PC-3 (cell line): ENCODE measurements at regions not wholly inside any gene's neighbourhood (a gene's known extent, or its start where the extent isn't known, plus 50 kb on each side); places are given as distances from the start of the nearest gene placed in this dataset.

ENCODE experiments used
- ATAC-seq: fragments of 200-7000 bp; cut with Tn5 transposase; 2 replicates; pipeline ENCODE4 v1.9.1; 2020; ENCODE audit warnings: mild to moderate bottlenecking, moderate library complexity
- BruUV-seq: library from RNA; stranded (reverse); fragments of 400-500 nt; replicated peaks from 2 replicates; lab custom pipeline; 2021; lab: Mats Ljungman, UMichigan
- CTCF ChIA-PET: fragments of 300-600 bp; sonication (Branson Sonifier 250); formaldehyde crosslinking; loops from one replicate; lab custom pipeline; 2022; ENCODE audit warnings: antibody characterized with exemption; lab: Charles Lee
- POLR2A ChIA-PET: fragments of 300-600 bp; sonication (Branson Sonifier 250); formaldehyde crosslinking; loops from one replicate; lab custom pipeline; 2022; ENCODE audit warnings: antibody characterized with exemption; ENCODE audit not compliant: unreplicated experiment; lab: Charles Lee
- DNase-seq: peaks from one replicate; pipeline ENCODE4 v3.0.0-alpha.2; 2015
- H2AFZ ChIP-seq: fragments of 300-600 bp; sonication (generic); 2 replicates; pipeline ENCODE4 v1.6.0; 2016; ENCODE audit warnings: antibody characterized with exemption, low read length
- H3F3A ChIP-seq: fragments of 300-600 bp; sonication (generic); one replicate; pipeline ENCODE4 v1.6.0; 2017; ENCODE audit warnings: antibody characterized with exemption, low read length, control low read depth, mild to moderate bottlenecking; ENCODE audit not compliant: unreplicated experiment
- H3K27ac ChIP-seq: fragments of 300-600 bp; sonication (generic); 2 replicates; pipeline ENCODE4 v1.5.1; 2016; ENCODE audit warnings: mild to moderate bottlenecking, low read length
- H3K27me3 ChIP-seq: fragments of 300-600 bp; sonication (generic); 2 replicates; pipeline ENCODE4 v1.6.1; 2016; ENCODE audit warnings: low read length, mixed read lengths
- H3K36me3 ChIP-seq: fragments of 300-600 bp; sonication (generic); 2 replicates; pipeline ENCODE4 v1.6.1; 2016; ENCODE audit warnings: low read depth, mixed run types, low read length, mixed read lengths
- H3K4me1 ChIP-seq: fragments of 300-600 bp; sonication (generic); 2 replicates; pipeline ENCODE4 v1.5.1; 2016; ENCODE audit warnings: low read length; ENCODE audit not compliant: insufficient read depth
- H3K4me2 ChIP-seq: fragments of 300-600 bp; sonication (generic); 2 replicates; pipeline ENCODE4 v1.6.0; 2016; ENCODE audit warnings: low read length
- H3K4me3 ChIP-seq: fragments of 300-600 bp; sonication (generic); 2 replicates; pipeline ENCODE4 v1.5.1; 2016; ENCODE audit warnings: mild to moderate bottlenecking, low read length, mixed read lengths
- H3K79me2 ChIP-seq: fragments of 300-600 bp; sonication (generic); 2 replicates; pipeline ENCODE4 v1.6.1; 2017; ENCODE audit warnings: low read length, mixed read lengths
- H3K9ac ChIP-seq: fragments of 300-600 bp; sonication (generic); 2 replicates; pipeline ENCODE4 v1.6.0; 2016; ENCODE audit warnings: mild to moderate bottlenecking, low read length
- H3K9me2 ChIP-seq: fragments of 300-600 bp; sonication (generic); replicated peaks from 2 replicates; pipeline ENCODE4 v1.6.1; 2016; ENCODE audit warnings: mixed run types, low read length, mixed read lengths
- H3K9me3 ChIP-seq: fragments of 300-600 bp; sonication (generic); 2 replicates; pipeline ENCODE4 v1.6.1; 2016; ENCODE audit warnings: low read length, mixed read lengths
- H4K20me1 ChIP-seq: fragments of 300-600 bp; sonication (generic); 2 replicates; pipeline ENCODE4 v1.6.1; 2016; ENCODE audit warnings: low read length, mixed read lengths
- EZH2 ChIP-seq: fragments of 300-600 bp; sonication (generic); IDR thresholded peaks from one replicate; pipeline ENCODE4 v1.6.1; 2017; ENCODE audit warnings: antibody characterized with exemption, mild to moderate bottlenecking, low read length; ENCODE audit not compliant: unreplicated experiment
- EZH2phosphoT487 ChIP-seq: fragments of 300-600 bp; sonication (generic); IDR thresholded peaks from 2 replicates; pipeline ENCODE4 v1.6.1; 2018; ENCODE audit warnings: mild to moderate bottlenecking, antibody characterized with exemption, low read length, borderline replicate concordance
- intact Hi-C: fragments of 100-400 bp; cut with micrococcal nuclease; formaldehyde crosslinking; loops from 2 replicates; pipeline ENCODE4 v1.9.0; 2023
- TF ChIP-seq, protein P1 (sequence below): fragments of 300-600 bp; sonication (generic); conservative IDR thresholded peaks from 2 replicates; pipeline ENCODE4 v1.5.1; 2017; ENCODE audit warnings: antibody characterized with exemption, low read depth, mild to moderate bottlenecking, low read length

DNA sequence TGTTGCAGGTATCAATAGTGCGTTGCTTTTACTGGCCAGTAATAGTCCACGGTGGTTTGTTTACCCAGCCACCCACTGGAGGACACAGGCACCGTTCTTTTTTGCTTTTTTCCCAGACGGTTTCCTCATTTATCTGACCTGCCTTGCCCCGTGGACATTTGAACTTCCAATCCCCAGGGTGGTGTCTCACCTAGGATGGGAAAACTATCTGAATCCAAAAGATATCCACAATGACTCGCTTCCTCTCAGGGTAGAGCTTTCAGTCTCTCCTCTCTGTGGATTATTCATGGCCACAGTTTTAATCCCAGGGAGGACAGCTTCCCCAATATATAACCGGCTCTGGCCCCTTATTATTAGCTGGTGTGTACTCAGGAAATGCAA lies 170.8 kb downstream of the FOXO1 start:
- H3K36me3 ChIP-seq = no peaks in the 10 kb centered on the region
- H2AFZ ChIP-seq = no peak overlapping the region
- no peak overlapping the region for H3K9ac ChIP-seq
- no peaks in the 10 kb centered on the region for H3K9me2 ChIP-seq
- TF ChIP-seq EZH2phosphoT487 (no peak), EZH2 (no peak)
- TF ChIP-seq, protein P1, sequence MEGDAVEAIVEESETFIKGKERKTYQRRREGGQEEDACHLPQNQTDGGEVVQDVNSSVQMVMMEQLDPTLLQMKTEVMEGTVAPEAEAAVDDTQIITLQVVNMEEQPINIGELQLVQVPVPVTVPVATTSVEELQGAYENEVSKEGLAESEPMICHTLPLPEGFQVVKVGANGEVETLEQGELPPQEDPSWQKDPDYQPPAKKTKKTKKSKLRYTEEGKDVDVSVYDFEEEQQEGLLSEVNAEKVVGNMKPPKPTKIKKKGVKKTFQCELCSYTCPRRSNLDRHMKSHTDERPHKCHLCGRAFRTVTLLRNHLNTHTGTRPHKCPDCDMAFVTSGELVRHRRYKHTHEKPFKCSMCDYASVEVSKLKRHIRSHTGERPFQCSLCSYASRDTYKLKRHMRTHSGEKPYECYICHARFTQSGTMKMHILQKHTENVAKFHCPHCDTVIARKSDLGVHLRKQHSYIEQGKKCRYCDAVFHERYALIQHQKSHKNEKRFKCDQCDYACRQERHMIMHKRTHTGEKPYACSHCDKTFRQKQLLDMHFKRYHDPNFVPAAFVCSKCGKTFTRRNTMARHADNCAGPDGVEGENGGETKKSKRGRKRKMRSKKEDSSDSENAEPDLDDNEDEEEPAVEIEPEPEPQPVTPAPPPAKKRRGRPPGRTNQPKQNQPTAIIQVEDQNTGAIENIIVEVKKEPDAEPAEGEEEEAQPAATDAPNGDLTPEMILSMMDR = no peak
- peak overlapping the region; percentile 24; the same call in 1 of the 2 replicates for H3K4me2 ChIP-seq
- H4K20me1 ChIP-seq = no peaks in the 10 kb centered on the region
- DNase-seq = peak; percentile 29
- no peak overlapping the region for H3K4me3 ChIP-seq
- peak overlapping the region; percentile 32; the same call in 1 of the 2 replicates for H3K27ac ChIP-seq
- POLR2A ChIA-PET = interaction anchor here (0.7 kb wide), 1 partner anchor 42 kb away, joined by 3 read pairs; no protein-coding TSS in a partner anchor
- no peaks in the 10 kb centered on the region for H3F3A ChIP-seq
- peaks cover 10% of the 10 kb centered on the region for H3K4me1 ChIP-seq
- H3K9me3 ChIP-seq = no peaks in the 10 kb centered on the region
- BruUV-seq = no TSS peak
- CTCF ChIA-PET = no interaction called here
- no peaks in the 10 kb centered on the region for H3K27me3 ChIP-seq
- intact Hi-C loops = no loop called here
- ATAC-seq = no peak
- no peaks in the 10 kb centered on the region for H3K79me2 ChIP-seq

GRCh38 chr13:40496035-40496810 lies 170.2 kb downstream of the FOXO1 start:
- CTCF ChIA-PET = no interaction called here
- no peak overlapping the region for H3K9ac ChIP-seq
- DNase-seq = no peak
- H3K27ac ChIP-seq = peak overlapping the region; percentile 32; the same call in 1 of the 2 replicates
- intact Hi-C loops = no loop called here
- H2AFZ ChIP-seq = no peak overlapping the region
- H3K9me3 ChIP-seq = no peaks in the 10 kb centered on the region
- peaks cover 10% of the 10 kb centered on the region for H3K4me1 ChIP-seq
- H3K27me3 ChIP-seq = no peaks in the 10 kb centered on the region
- H3K4me3 ChIP-seq = no peak overlapping the region
- no TSS peak for BruUV-seq
- no peaks in the 10 kb centered on the region for H3K9me2 ChIP-seq
- POLR2A ChIA-PET = interaction anchor here (0.7 kb wide), 1 partner anchor 43 kb away, joined by 3 read pairs; no protein-coding TSS in a partner anchor
- H4K20me1 ChIP-seq = no peaks in the 10 kb centered on the region
- H3K79me2 ChIP-seq = no peaks in the 10 kb centered on the region
- no peak for ATAC-seq
- no peaks in the 10 kb centered on the region for H3F3A ChIP-seq
- peak overlapping the region; percentile 24; the same call in 1 of the 2 replicates for H3K4me2 ChIP-seq
- no peaks in the 10 kb centered on the region for H3K36me3 ChIP-seq
- TF ChIP-seq EZH2phosphoT487 = no peak
- no peak for TF ChIP-seq EZH2
- TF ChIP-seq, protein P1 = no peak

- H3K27me3 ChIP-seq = no peaks in the 10 kb centered on the region
- H4K20me1 ChIP-seq = no peaks in the 10 kb centered on the region
- no peak for ATAC-seq
- POLR2A ChIA-PET = no interaction called here
- H3F3A ChIP-seq = no peaks in the 10 kb centered on the region
- no peak overlapping the region for H3K9ac ChIP-seq
- no peaks in the 10 kb centered on the region for H3K9me3 ChIP-seq
- H2AFZ ChIP-seq = no peak overlapping the region
- no peaks in the 10 kb centered on the region for H3K36me3 ChIP-seq
- H3K4me2 ChIP-seq = no peak overlapping the region
- no peak overlapping the region for H3K27ac ChIP-seq
- H3K4me3 ChIP-seq = no peak overlapping the region
- no TSS peak for BruUV-seq
- intact Hi-C loops = no loop called here
- peaks cover 13% of the 10 kb centered on the region for H3K4me1 ChIP-seq
- DNase-seq = no peak
- no peaks in the 10 kb centered on the region for H3K79me2 ChIP-seq
- no peaks in the 10 kb centered on the region for H3K9me2 ChIP-seq
- CTCF ChIA-PET = no interaction called here
- TF ChIP-seq EZH2 (no peak), EZH2phosphoT487 (no peak)
- TF ChIP-seq, protein P1 = no peak
These were observed 168.0 kb downstream of the FOXO1 start for GRCh38 chr13:40498461-40498860.
